Smooth muscle cell (in vitro differentiated cells): ENCODE measurements at regions not wholly inside any gene's neighbourhood (a gene's known extent, or its start where the extent isn't known, plus 50 kb on each side); places are given as distances from the start of the nearest gene placed in this dataset.

Experiments used
- DNase-seq: peaks from one replicate; lab custom pipeline; 2025; ENCODE audit not compliant: unreplicated experiment; lab: John Stamatoyannopoulos, UW
- H2AFZ ChIP-seq: fragments of 200-600 bp; sonication (generic); 2 replicates; pipeline ENCODE4 v1.6.0; 2016; ENCODE audit warnings: antibody characterized with exemption, low read depth, mild to moderate bottlenecking
- H3F3A ChIP-seq: fragments of 200-600 bp; sonication (generic); 2 replicates; pipeline ENCODE4 v1.6.0; 2017; ENCODE audit warnings: antibody characterized with exemption, low read depth
- H3K27ac ChIP-seq: fragments of 200-600 bp; sonication (generic); 2 replicates; pipeline ENCODE4 v1.5.1; 2016; ENCODE audit warnings: low read depth, mild to moderate bottlenecking
- H3K27me3 ChIP-seq: fragments of 200-600 bp; sonication (generic); 2 replicates; pipeline ENCODE4 v1.6.1; 2016; ENCODE audit warnings: low read depth, mild to moderate bottlenecking
- H3K36me3 ChIP-seq: fragments of 200-600 bp; sonication (generic); 2 replicates; pipeline ENCODE4 v1.5.1; 2016; ENCODE audit warnings: low read depth
- H3K4me1 ChIP-seq: fragments of 200-600 bp; sonication (generic); 2 replicates; pipeline ENCODE4 v1.5.1; 2016; ENCODE audit warnings: low read depth
- H3K4me2 ChIP-seq: fragments of 200-600 bp; sonication (generic); 2 replicates; pipeline ENCODE4 v1.6.0; 2016; ENCODE audit warnings: mild to moderate bottlenecking
- H3K4me3 ChIP-seq: fragments of 200-600 bp; sonication (generic); 2 replicates; pipeline ENCODE4 v1.5.1; 2016; ENCODE audit warnings: mild to moderate bottlenecking
- H3K79me2 ChIP-seq: fragments of 200-600 bp; sonication (generic); 2 replicates; pipeline ENCODE4 v1.6.0; 2016; ENCODE audit warnings: low read depth, mild to moderate bottlenecking
- H3K9ac ChIP-seq: fragments of 200-600 bp; sonication (generic); 2 replicates; pipeline ENCODE4 v1.6.0; 2016; ENCODE audit warnings: low read depth
- H3K9me3 ChIP-seq: fragments of 200-600 bp; sonication (generic); replicated peaks from 2 replicates; pipeline ENCODE4 v1.5.1; 2016; ENCODE audit warnings: low read depth
- H4K20me1 ChIP-seq: fragments of 200-600 bp; sonication (generic); 2 replicates; pipeline ENCODE4 v1.6.0; 2016; ENCODE audit warnings: low read depth
- CTCF ChIP-seq: fragments of 200-600 bp; sonication (generic); IDR thresholded peaks from 2 replicates; pipeline ENCODE4 v1.5.1; 2017; ENCODE audit warnings: borderline replicate concordance, mild to moderate bottlenecking, antibody characterized with exemption; ENCODE audit not compliant: insufficient read depth, poor library complexity, severe bottlenecking
- WGBS: methylation state at CpG from one replicate; pipeline ENCODE4 v1.1.7; 2016; ENCODE audit warnings: low lambda C conversion rate; 5-methylcytosine and 5-hydroxymethylcytosine counted together

- Histone ChIP-seq H3K27me3 (no peaks in the 10 kb centered on the region), H2AFZ (no peak overlapping the region), H3K4me3 (no peak overlapping the region), H3K9ac (no peak overlapping the region), H3K27ac (no peak overlapping the region), H3K9me3 (no peaks in the 10 kb centered on the region), H4K20me1 (no peaks in the 10 kb centered on the region), H3K79me2 (no peaks in the 10 kb centered on the region), H3K36me3 (no peaks in the 10 kb centered on the region), H3F3A (peaks cover 18% of the 10 kb centered on the region), H3K4me2 (no peak overlapping the region), H3K4me1 (peaks cover 3% of the 10 kb centered on the region)
- no peak for DNase-seq
- TF ChIP-seq CTCF: no peak
- WGBS: 92% methylated on average over 6 of the region's 6 CpGs
Observed at GRCh38 chr10:121085367-121085766, 234.2 kb downstream of the WDR11 start.

- no peak overlapping the region for H2AFZ ChIP-seq
- WGBS: 62% methylated on average over 9 of the region's 9 CpGs
- H3K79me2 ChIP-seq: no peaks in the 10 kb centered on the region
- H3K4me1 ChIP-seq: no peaks in the 10 kb centered on the region
- no peak overlapping the region for H3K9ac ChIP-seq
- H3K36me3 ChIP-seq: no peaks in the 10 kb centered on the region
- no peak overlapping the region for H3K4me2 ChIP-seq
- no peaks in the 10 kb centered on the region for H3K27me3 ChIP-seq
- H3F3A ChIP-seq: peaks cover 7% of the 10 kb centered on the region
- H4K20me1 ChIP-seq: no peaks in the 10 kb centered on the region
- no peak for DNase-seq
- no peak overlapping the region for H3K27ac ChIP-seq
- H3K9me3 ChIP-seq: no peaks in the 10 kb centered on the region
- no peak overlapping the region for H3K4me3 ChIP-seq
- TF ChIP-seq CTCF: no peak
Observed at GRCh38 chr10:121087129-121087528, 236.0 kb downstream of the WDR11 start.

- no peak overlapping the region for H2AFZ ChIP-seq
- no peak overlapping the region for H3K4me3 ChIP-seq
- no peaks in the 10 kb centered on the region for H3K27me3 ChIP-seq
- no peaks in the 10 kb centered on the region for H3K4me1 ChIP-seq
- H4K20me1 ChIP-seq: no peaks in the 10 kb centered on the region
- H3K4me2 ChIP-seq: no peak overlapping the region
- H3F3A ChIP-seq: peaks cover 7% of the 10 kb centered on the region
- DNase-seq: no peak
- no peaks in the 10 kb centered on the region for H3K79me2 ChIP-seq
- no peaks in the 10 kb centered on the region for H3K36me3 ChIP-seq
- WGBS: 100% methylated on average over 4 of the region's 4 CpGs
- H3K9ac ChIP-seq: no peak overlapping the region
- no peaks in the 10 kb centered on the region for H3K9me3 ChIP-seq
- TF ChIP-seq CTCF: no peak
- H3K27ac ChIP-seq: no peak overlapping the region
Observed at GRCh38 chr10:121087688-121088087, 236.5 kb downstream of the WDR11 start.

GRCh38 chr10:121088524-121088923, 237.4 kb downstream of the WDR11 start:
- TF ChIP-seq CTCF: no peak
- Histone ChIP-seq H3K27me3 (no peaks in the 10 kb centered on the region), H3F3A (peaks cover 4% of the 10 kb centered on the region), H3K27ac (no peak overlapping the region), H4K20me1 (no peaks in the 10 kb centered on the region), H3K9ac (no peak overlapping the region), H3K4me1 (no peaks in the 10 kb centered on the region), H2AFZ (no peak overlapping the region), H3K36me3 (no peaks in the 10 kb centered on the region), H3K79me2 (no peaks in the 10 kb centered on the region), H3K4me2 (no peak overlapping the region), H3K4me3 (no peak overlapping the region), H3K9me3 (no peaks in the 10 kb centered on the region)
- 70% methylated on average over 6 of the region's 6 CpGs for WGBS
- DNase-seq: no peak
